22Rv1 (cell line): ENCODE measurements at regions not wholly inside any gene's neighbourhood (a gene's known extent, or its start where the extent isn't known, plus 50 kb on each side); places are given as distances from the start of the nearest gene placed in this dataset.

Experiments
- H3K27ac ChIP-seq: fragments of 450-650 bp; 2 replicates; pipeline ENCODE4 v1.5.1; 2017
- CTCF ChIP-seq: fragments of 450-650 bp; IDR thresholded peaks from 2 replicates; pipeline ENCODE4 v1.5.1; 2017; ENCODE audit warnings: mild to moderate bottlenecking
- ZFX ChIP-seq: fragments of 450-650 bp; IDR thresholded peaks from 2 replicates; pipeline ENCODE4 v1.6.1; 2017; ENCODE audit warnings: antibody characterized with exemption, borderline replicate concordance

- TF ChIP-seq CTCF (no peak), ZFX (no peak)
- no peak overlapping the region for H3K27ac ChIP-seq
Observed at GRCh38 chr14:28116716-28117115, 649.9 kb upstream of the FOXG1 start.

- H3K27ac ChIP-seq: no peak overlapping the region
- TF ChIP-seq CTCF: no peak
- no peak for TF ChIP-seq ZFX
Observed at GRCh38 chr14:28119849-28120248, 646.7 kb upstream of the FOXG1 start.

- no peak for TF ChIP-seq ZFX
- TF ChIP-seq CTCF: no peak
- H3K27ac ChIP-seq: no peak overlapping the region
Observed at GRCh38 chr14:28120391-28120790, 646.2 kb upstream of the FOXG1 start.

GRCh38 chr14:28121512-28122297, 644.9 kb upstream of the FOXG1 start:
- TF ChIP-seq ZFX: no peak
- no peak for TF ChIP-seq CTCF
- no peak overlapping the region for H3K27ac ChIP-seq

- no peak for TF ChIP-seq CTCF
- TF ChIP-seq ZFX: no peak
- H3K27ac ChIP-seq: no peak overlapping the region
Observed at GRCh38 chr14:28130610-28131284, 635.8 kb upstream of the FOXG1 start.

GRCh38 chr14:28138341-28138740, 628.2 kb upstream of the FOXG1 start:
- no peak overlapping the region for H3K27ac ChIP-seq
- no peak for TF ChIP-seq ZFX
- TF ChIP-seq CTCF: no peak

GRCh38 chr14:28141662-28142061, 624.9 kb upstream of the FOXG1 start:
- peak overlapping the region; percentile 69 for H3K27ac ChIP-seq
- TF ChIP-seq ZFX: no peak
- TF ChIP-seq CTCF: no peak
